Kidney (tissue), 13 donors: ENCODE measurements at regions not wholly inside any gene's neighbourhood (a gene's known extent, or its start where the extent isn't known, plus 50 kb on each side); places are given as distances from the start of the nearest gene placed in this dataset.
A peak's percentile ranks its signal among the peaks of the same experiment; 100 is the strongest.

Source experiments
- DNase-seq, 5 donors: peaks; one replicate each; pipeline ENCODE4 v3.0.0-alpha.2; 2013 to 2020
- FAIRE-seq: peaks from 2 replicates; lab custom pipeline; 2012; peaks lifted over from hg19 to GRCh38; lab: Jason Lieb, UNC
- H3K27ac ChIP-seq, 2 donors: one replicate each; pipeline ENCODE4 v1.7.0; 2013; ENCODE audit warnings: low read depth in 2 of 2, low read length in 2 of 2, inconsistent platforms in 1 of 2
- H3K27me3 ChIP-seq: one replicate; pipeline ENCODE4 v1.7.1; 2013; ENCODE audit warnings: low read length, inconsistent platforms; ENCODE audit not compliant: control insufficient read depth, insufficient read depth
- H3K36me3 ChIP-seq, 3 donors: one replicate each; pipeline versions ENCODE4 v1.7.0 to v1.7.1; 2013; ENCODE audit warnings: low read length in 3 of 3, control low read depth in 1 of 3, inconsistent platforms in 1 of 3; ENCODE audit not compliant: insufficient read depth in 3 of 3, control insufficient read depth in 2 of 3
- H3K4me1 ChIP-seq, 3 donors: one replicate each; pipeline versions ENCODE4 v1.7.0 to v1.7.1; 2013; ENCODE audit warnings: low read length in 3 of 3, inconsistent platforms in 1 of 3, low read depth in 1 of 3; ENCODE audit not compliant: control insufficient read depth in 2 of 3, insufficient read depth in 2 of 3
- H3K4me3 ChIP-seq, 3 donors: one replicate each; pipeline versions ENCODE4 v1.7.0 to v1.8.1; 2013; ENCODE audit warnings: low read length in 3 of 3, control low read depth in 1 of 3, inconsistent platforms in 1 of 3
- H3K9ac ChIP-seq, 3 donors: one replicate each; pipeline versions ENCODE4 v1.7.0 to v1.7.1; 2013; ENCODE audit warnings: low read length in 3 of 3, control low read depth in 1 of 3, inconsistent platforms in 1 of 3
- H3K9me3 ChIP-seq, 3 donors: one replicate each; pipeline versions ENCODE4 v1.7.0 to v1.7.1; 2013; ENCODE audit warnings: low read length in 3 of 3, control low read depth in 1 of 3, inconsistent platforms in 1 of 3; ENCODE audit not compliant: control insufficient read depth in 2 of 3, insufficient read depth in 1 of 3
- intact Hi-C: fragments of 100-400 bp; cut with DNase I; formaldehyde crosslinking; loops from one replicate; pipeline ENCODE4 v1.11.1; 2022
- TF ChIP-seq, protein P1 (sequence below): IDR thresholded peaks from 3 replicates; pipeline ENCODE4 v1.5.1; 2012; ENCODE audit warnings: mild to moderate bottlenecking, moderate library complexity, borderline replicate concordance; ENCODE audit not compliant: insufficient read depth; ENCODE audit errors: extremely low read depth
- donor health status: control.
- donor health status: control.
- donor health status: control.
- donor health status: control.
- donor health status: control.
- donor health status: DM: yes; HTN: yes; CAD: no.
- donor health status: Normal renal cell carcinoma (clear cell type).

DNA sequence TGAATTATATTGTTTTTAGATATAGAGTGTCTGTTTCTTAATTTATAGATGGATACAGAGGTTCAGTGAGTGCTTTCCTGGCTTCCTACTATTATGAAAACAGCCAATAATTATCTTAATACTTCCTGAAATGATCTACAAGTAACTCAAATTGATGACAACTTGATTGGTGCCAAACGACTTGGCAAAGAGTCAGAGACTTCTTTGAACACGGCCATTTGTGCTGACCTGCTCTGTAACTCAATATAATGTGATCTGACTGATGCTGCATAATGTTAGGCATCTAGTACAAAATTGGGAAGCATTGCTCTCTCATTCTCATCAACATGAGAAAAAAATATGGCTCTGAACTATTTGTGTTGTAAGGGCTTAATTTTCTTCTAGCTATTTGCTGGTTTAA, 193.9 kb downstream of the DIPK2A start:
- Histone ChIP-seq H3K4me3 (no peak overlapping the region), H3K36me3 (no peaks in the 10 kb centered on the region), H3K9me3 (peaks cover 0 to 2% (median 0%) of the 10 kb centered on the region in 3 donors), H3K27me3 (no peaks in the 10 kb centered on the region), H3K27ac (no peak overlapping the region), H3K4me1 (no peaks in the 10 kb centered on the region), H3K9ac (no peak overlapping the region)
- TF ChIP-seq, protein P1, sequence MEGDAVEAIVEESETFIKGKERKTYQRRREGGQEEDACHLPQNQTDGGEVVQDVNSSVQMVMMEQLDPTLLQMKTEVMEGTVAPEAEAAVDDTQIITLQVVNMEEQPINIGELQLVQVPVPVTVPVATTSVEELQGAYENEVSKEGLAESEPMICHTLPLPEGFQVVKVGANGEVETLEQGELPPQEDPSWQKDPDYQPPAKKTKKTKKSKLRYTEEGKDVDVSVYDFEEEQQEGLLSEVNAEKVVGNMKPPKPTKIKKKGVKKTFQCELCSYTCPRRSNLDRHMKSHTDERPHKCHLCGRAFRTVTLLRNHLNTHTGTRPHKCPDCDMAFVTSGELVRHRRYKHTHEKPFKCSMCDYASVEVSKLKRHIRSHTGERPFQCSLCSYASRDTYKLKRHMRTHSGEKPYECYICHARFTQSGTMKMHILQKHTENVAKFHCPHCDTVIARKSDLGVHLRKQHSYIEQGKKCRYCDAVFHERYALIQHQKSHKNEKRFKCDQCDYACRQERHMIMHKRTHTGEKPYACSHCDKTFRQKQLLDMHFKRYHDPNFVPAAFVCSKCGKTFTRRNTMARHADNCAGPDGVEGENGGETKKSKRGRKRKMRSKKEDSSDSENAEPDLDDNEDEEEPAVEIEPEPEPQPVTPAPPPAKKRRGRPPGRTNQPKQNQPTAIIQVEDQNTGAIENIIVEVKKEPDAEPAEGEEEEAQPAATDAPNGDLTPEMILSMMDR, result no peak
- peak in 1 of 5 donors; percentile 14 for DNase-seq
- intact Hi-C loops, result no loop called here
- FAIRE-seq, result no peak

DNA sequence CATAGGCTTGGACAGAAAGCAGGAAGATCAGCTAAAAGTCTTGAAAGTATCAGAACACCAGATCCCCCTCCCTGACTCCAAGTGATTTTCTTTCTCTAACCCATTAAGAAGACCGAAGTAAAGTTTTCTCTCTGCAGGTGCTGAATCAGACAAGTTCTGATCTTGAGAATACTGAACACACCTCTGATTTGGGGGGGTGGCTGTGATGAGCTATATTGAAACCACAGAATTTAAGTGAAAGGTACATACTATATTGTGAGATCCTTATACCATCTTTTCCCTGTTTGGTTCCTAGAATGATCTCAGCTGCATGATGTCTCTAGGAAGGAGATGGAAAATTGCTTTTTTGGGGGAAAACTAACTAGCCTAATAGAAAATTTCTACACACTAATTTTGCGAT, 196.0 kb downstream of the DIPK2A start:
- no peaks in the 10 kb centered on the region for H3K27me3 ChIP-seq
- peaks cover 0 to 2% (median 0%) of the 10 kb centered on the region in 3 donors for H3K9me3 ChIP-seq
- intact Hi-C loops, result no loop called here
- no peak overlapping the region for H3K27ac ChIP-seq
- H3K36me3 ChIP-seq, result no peaks in the 10 kb centered on the region
- FAIRE-seq (no peak), DNase-seq (no peak)
- TF ChIP-seq, protein P1, result no peak
- no peaks in the 10 kb centered on the region for H3K4me1 ChIP-seq
- H3K4me3 ChIP-seq, result no peak overlapping the region
- H3K9ac ChIP-seq, result no peak overlapping the region

DNA sequence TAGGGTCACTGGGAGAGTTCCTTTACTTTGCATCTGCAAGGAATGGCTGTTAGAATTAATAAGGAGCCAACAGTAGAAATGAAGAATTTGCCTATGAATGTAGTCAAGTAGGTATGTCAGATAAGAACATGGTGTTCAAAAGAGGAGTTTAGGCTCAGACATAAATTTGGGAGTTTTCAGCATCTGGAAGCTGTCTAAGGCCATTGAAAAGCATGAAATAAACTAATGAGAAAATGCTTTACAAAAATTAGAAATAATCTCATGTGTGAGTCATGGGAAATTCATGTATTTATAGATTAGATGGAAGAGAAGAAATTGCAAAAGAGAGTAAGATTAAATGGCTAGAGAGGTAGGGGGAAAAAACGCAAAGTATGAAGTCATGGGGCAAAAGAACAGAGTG, 201.9 kb downstream of the DIPK2A start:
- no peak for DNase-seq
- Histone ChIP-seq H3K9me3 (no peaks in the 10 kb centered on the region), H3K9ac (no peak overlapping the region), H3K27ac (no peak overlapping the region), H3K4me3 (no peak overlapping the region), H3K4me1 (no peaks in the 10 kb centered on the region), H3K27me3 (no peaks in the 10 kb centered on the region), H3K36me3 (no peaks in the 10 kb centered on the region)
- FAIRE-seq, result no peak
- TF ChIP-seq, protein P1, result no peak
- intact Hi-C loops, result no loop called here
